ENCODE measurements at regions not wholly inside any gene's neighbourhood (a gene's known extent, or its start where the extent isn't known, plus 50 kb on each side); places are given as distances from the start of the nearest gene placed in this dataset.

- TF ChIP-seq ZBTB10 (CRISPR knock-in tag; IDR thresholded peaks at IDR 0.05; ENCODE audit: borderline replicate concordance) = no peak
- TF ChIP-seq ZBTB39 (CRISPR knock-in tag; IDR thresholded peaks at IDR 0.05) = no peak
- no peak for TF ChIP-seq RARG (CRISPR knock-in tag; IDR thresholded peaks at IDR 0.05; ENCODE audit: low read depth)
- TF ChIP-seq KLF11 (CRISPR knock-in tag; IDR thresholded peaks at IDR 0.05) = no peak
- TF ChIP-seq MAZ (IDR thresholded peaks at IDR 0.05; ENCODE audit: borderline replicate concordance, low read depth, low read length) = no peak
- TF ChIP-seq MAZ (CRISPR knock-in tag; IDR thresholded peaks at IDR 0.05; ENCODE audit: low read depth) = no peak
- no peak for TF ChIP-seq TAF15 (IDR thresholded peaks at IDR 0.05; ENCODE audit: low read depth, low read length, poor library complexity, severe bottlenecking)
Measured at GRCh38 chr5:38780316-38780715, 65.5 kb upstream of the OSMR start (continued).

GRCh38 chr5:38780945-38781344 lies 64.9 kb upstream of the OSMR start:
- no peak for FAIRE-seq
- TF ChIP-seq ZBTB4 (CRISPR knock-in tag; IDR thresholded peaks at IDR 0.05; ENCODE audit: borderline replicate concordance) (no peak), LRRFIP1 (CRISPR knock-in tag; conservative IDR thresholded peaks at IDR 0.05) (no peak), MYPOP (CRISPR knock-in tag; IDR thresholded peaks at IDR 0.05) (no peak)

More at GRCh38 chr5:38780945-38781344, 64.9 kb upstream of the OSMR start:
- ATAC-seq (no peak), DNase-seq (ENCODE audit: low spot score) (no peak)
- Histone ChIP-seq H4K20me1 (ENCODE audit: insufficient read depth, low read length) (no peaks in the 10 kb centered on the region), H3K79me2 (ENCODE audit: insufficient read depth, low read length) (no peaks in the 10 kb centered on the region), H3K27ac (ENCODE audit: extremely low read length, insufficient read depth, low read length) (no peak overlapping the region), H2AFZ (ENCODE audit: low read length) (no peak overlapping the region), H3K27me3 (ENCODE audit: control insufficient read depth in 1 of 2, insufficient read depth in 2 of 2, low read length in 2 of 2) (no peaks in the 10 kb centered on the region), H3K36me3 (replicated peaks in 1 of 2; ENCODE audit: control insufficient read depth in 1 of 2, insufficient read depth in 2 of 2, low read length in 2 of 2) (no peaks in the 10 kb centered on the region), H3K9me3 (ENCODE audit: low read length) (no peaks in the 10 kb centered on the region), H3K4me3 (replicated peaks in 1 of 3; ENCODE audit: insufficient read depth in 1 of 3, low read depth in 2 of 3, low read length in 3 of 3) (no peak overlapping the region), H3K4me2 (ENCODE audit: low read depth, low read length) (no peak overlapping the region), H3K4me1 (ENCODE audit: insufficient read depth, low read length) (peaks cover 14% of the 10 kb centered on the region), H3K9ac (ENCODE audit: insufficient read depth, low read depth, low read length) (no peak overlapping the region)
- ChIA-PET CTCF (ENCODE audit: low intra/inter-chr PET ratio, low total read pairs) (no interaction called here), POLR2A (no interaction called here)
- in situ Hi-C loops (cut with HindIII; ENCODE audit: extremely low pct_ligation_motif_present, low pct_unique_long_range_greater_than_20kb) (no loop called here), intact Hi-C loops (cut with micrococcal nuclease; ENCODE audit: unreplicated experiment) (no loop called here)
- BruUV-seq (replicated peaks) = no TSS peak
- 73% methylated on average over 2 of the region's 2 CpGs for WGBS (ENCODE audit: low lambda C conversion rate)
